ENCODE measurements at regions not wholly inside any gene's neighbourhood (a gene's known extent, or its start where the extent isn't known, plus 50 kb on each side); places are given as distances from the start of the nearest gene placed in this dataset.
"Not testable (repeated sequence)": the region's sequence is repeated elsewhere in the genome, so short reads cannot be mapped to it uniquely, and the experiment has no call there.

GRCh38 chr1:56097713-56098112, 481.6 kb downstream of the PLPP3 start:
- DNase-seq = no peak

- no peak for DNase-seq
Observed at GRCh38 chr1:56095696-56096665, 483.4 kb downstream of the PLPP3 start.

DNA sequence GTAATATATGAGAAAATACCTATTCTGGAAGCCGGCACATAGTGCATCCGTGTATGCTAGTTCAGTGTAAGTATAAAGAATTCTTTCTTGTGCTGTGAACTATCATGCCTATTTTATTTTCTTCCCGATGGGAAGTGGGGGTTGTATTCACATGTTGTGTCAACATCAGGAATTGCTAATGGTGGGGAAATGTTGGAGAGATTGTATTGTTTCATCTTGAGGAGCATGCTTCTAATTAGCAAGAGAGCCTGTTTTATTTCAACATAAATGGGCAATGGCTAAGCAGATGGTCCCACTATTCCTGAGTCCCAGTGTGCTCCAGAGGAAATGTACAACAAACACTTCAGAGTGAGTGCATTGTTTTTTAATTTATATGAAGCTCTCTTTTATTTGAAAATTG, 485.2 kb downstream of the PLPP3 start:
- DNase-seq = no peak

DNA sequence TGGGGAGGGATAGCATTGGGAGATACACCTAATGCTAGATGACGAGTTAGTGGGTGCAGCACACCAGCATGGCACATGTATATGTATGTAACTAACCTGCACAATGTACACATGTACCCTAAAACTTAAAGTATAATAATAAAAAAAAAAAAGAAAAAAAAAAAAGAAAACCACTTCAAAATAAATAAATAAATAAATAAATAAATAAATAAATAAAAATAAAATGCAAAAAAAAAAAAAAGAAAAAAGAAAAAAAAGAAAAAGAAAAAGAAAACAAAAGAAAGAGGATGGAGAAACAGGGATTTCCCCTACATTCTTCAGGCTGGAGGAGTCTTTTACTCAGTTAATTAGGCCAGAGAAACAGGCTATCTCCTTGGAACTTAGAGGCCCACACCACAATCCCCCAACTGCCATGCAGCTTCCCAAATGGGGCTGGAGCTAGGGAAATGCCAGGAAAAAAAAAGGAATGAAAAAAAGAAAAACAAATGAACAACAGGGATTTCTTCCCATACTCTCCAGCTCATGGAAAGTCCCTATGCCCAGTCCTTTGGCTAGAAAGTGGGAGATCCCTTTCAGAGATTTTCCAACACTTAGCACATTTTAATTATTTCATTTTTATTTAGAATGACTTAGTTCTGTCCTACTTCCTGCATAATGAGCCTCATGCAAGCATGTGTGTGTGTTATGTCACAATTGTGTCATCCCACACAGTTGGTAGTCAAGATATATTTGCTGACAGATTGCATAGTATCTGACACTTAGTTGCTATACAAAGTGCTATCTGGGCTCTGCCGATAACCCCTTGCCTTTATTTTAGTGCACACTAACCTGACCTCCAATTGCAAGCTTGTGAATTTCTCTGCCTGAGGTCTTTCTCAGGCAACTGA, 486.4 kb downstream of the PLPP3 start:
- DNase-seq = peak; percentile 3

GRCh38 chr1:56089826-56090225, 489.5 kb downstream of the PLPP3 start:
- DNase-seq = not testable (repeated sequence)

GRCh38 chr1:56084246-56084645, 495.1 kb downstream of the PLPP3 start:
- DNase-seq = no peak

DNA sequence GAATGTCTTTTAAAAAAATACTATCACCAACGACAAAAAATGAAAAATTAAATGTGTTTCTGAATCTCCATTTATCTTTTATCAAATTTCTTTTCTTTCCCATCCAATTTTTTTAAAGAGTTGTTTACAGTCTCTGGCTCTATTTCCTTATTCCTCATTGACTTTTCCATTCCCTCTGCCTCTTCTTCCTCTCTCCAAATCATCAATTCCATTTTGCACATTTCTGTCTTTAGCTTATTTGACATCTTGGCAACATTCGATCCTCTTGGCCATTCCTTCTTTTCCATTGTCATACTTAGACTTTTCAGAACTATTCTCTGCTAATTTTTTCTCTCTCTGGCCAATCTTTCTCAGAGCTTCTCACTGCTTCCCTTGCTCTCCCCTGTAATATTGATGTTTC, 497.6 kb downstream of the PLPP3 start:
- no peak for DNase-seq

- DNase-seq = no peak
Observed at GRCh38 chr1:56081173-56081572, 498.2 kb downstream of the PLPP3 start.

- DNase-seq = no peak
Observed at GRCh38 chr1:56080123-56080522, 499.2 kb downstream of the PLPP3 start.

GRCh38 chr1:56079391-56079790, 500.0 kb downstream of the PLPP3 start:
- no peak for DNase-seq

DNA sequence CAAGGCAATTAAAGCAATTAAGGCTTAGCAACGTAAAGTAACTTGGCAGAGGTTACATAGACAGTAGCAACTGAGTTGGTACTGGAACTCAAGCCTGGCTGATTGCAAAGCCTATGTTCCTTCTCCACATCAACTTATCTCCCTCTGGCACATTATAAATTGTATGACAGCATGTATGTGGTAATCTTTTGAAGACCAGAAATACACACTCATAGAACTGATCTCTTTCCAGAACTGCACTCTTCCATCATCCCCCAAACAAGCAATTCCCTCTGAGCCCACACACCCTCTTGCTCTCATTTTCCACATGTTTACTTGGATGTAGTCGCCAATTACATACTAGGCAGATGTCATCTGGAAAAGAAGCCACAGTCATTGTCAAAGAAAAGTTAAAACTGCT, 502.2 kb downstream of the PLPP3 start:
- DNase-seq = no peak

GRCh38 chr1:56074007-56074651, 505.2 kb downstream of the PLPP3 start:
- DNase-seq = no peak

- no peak for DNase-seq
Observed at GRCh38 chr1:56073614-56074006, 505.8 kb downstream of the PLPP3 start.

DNA sequence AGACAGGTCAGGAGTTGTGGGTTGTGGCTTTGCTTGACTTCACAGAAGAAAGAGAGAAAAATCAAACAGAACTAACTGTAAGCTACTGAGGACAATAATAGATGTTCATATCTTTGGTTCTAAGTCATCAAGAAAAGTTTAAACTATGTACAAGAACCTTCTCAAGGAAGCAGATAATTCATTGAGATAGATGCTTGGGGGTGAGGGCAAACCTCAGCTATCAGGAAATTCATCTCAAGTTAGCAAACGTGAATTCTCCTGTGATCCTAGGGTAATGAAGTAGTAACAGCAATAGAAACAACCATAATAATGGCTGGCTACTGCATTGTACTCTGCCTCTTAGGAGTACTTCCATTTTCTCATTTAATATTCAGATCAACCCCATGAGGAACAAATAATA, 506.2 kb downstream of the PLPP3 start:
- DNase-seq = no peak

GRCh38 chr1:56072310-56072709, 507.1 kb downstream of the PLPP3 start:
- no peak for DNase-seq

GRCh38 chr1:56071351-56071750, 508.0 kb downstream of the PLPP3 start:
- no peak for DNase-seq

- DNase-seq = no peak
Observed at GRCh38 chr1:56070601-56071000, 508.8 kb downstream of the PLPP3 start.

GRCh38 chr1:56069824-56070223, 509.5 kb downstream of the PLPP3 start:
- no peak for DNase-seq

- DNase-seq = no peak
Observed at GRCh38 chr1:56068908-56069307, 510.5 kb downstream of the PLPP3 start.

DNA sequence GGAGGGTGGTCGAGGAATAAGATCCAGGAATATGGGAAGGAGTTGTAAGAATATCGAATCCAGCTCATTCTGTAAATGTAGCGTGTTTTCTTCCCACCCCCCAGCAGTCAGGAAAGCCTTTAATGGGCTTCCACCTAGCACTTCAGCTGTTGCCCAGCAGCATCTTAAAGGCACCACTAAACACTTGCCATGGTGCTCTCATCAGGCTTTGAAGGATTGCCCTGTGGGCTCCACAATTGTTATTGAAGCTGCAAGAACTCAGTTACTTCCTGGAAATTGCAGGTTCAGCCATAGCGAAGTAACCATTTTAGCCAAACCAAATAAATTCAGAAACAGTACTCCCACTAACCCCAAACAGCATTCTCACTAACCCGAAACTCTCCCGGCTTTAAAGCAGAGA, 511.2 kb downstream of the PLPP3 start:
- DNase-seq = no peak

DNA sequence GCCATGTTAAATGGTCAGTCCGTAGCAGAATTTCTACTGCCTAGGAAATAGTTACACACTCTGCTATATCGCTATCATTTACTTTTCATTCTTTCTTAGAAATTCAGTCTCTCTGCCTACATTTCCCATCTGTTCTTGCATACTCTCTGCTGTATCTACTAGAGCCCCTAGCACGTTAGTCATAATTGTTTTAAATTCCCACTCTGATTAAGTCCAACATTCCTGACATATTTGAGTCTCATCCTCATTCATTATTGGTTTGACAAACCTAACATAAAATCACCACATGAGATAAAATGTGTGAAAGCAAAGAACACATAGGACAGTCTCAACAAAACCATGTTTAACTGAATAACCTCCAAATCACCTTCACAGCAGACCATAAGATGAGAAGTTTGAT, 513.6 kb downstream of the PLPP3 start:
- no peak for DNase-seq

DNA sequence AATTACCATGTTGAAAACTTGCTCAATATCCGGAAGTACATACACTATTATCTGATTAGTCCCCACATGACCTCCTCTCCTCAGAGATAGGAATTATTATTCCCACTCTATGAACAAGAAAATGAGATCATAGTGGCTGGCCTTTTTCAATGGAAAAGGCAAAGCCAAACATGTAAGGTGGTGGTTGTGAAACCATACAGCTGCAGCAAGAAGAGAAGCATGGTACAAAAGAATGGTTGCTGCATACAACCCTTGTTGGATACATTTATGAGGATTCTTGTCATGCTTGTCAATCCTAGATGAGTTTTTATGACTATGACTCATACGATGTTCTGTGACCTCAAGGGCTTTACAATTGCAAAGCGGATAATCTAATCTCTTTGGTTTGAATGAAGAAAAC, 514.7 kb downstream of the PLPP3 start:
- DNase-seq = no peak

DNA sequence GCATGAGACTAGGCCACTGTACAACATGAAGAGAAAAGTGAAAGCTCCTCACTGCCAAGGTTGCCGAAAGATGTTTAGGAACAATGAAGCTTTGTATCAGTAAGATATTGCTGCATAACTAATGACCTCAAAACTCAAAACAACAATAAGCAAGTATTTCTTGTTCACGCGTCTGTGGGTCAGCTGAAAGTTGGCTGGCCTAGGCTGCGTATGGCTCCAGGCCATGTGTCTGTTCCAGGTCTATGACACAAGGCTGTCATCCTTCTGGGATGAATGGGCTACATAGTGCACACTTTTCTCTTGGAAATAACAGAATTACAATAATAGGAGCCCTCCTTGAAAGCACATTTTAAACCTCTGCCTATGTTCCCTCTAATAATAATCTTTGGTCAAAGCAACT, 515.9 kb downstream of the PLPP3 start:
- DNase-seq = no peak
